Common myeloid progenitor, CD34-positive (primary cell): ENCODE measurements at regions not wholly inside any gene's neighbourhood (a gene's known extent, or its start where the extent isn't known, plus 50 kb on each side); places are given as distances from the start of the nearest gene placed in this dataset.

Experiments used
- CTCF ChIA-PET: fragments of 350-600 bp; sonication (Branson Sonifier 250); formaldehyde crosslinking; loops from one replicate; lab custom pipeline; 2021; ENCODE audit warnings: antibody characterized with exemption; lab: Charles Lee
- POLR2A ChIA-PET: fragments of 350-600 bp; sonication (Branson Sonifier 250); formaldehyde crosslinking; loops from one replicate; lab custom pipeline; 2021; ENCODE audit warnings: antibody characterized with exemption; lab: Charles Lee
- DNase-seq, 3 donors: peaks; one replicate each; pipeline versions ENCODE4 v3.0.0 to v3.0.0-alpha.2; 2013
- H3K27ac ChIP-seq, 2 experiments: 1 replicate in 1 of 2; 2 replicates in 1 of 2; pipeline ENCODE4 v1.7.0; 2013; ENCODE audit warnings: inconsistent platforms in 2 of 2, low read length in 2 of 2, mild to moderate bottlenecking in 2 of 2, low read depth in 1 of 2, moderate library complexity in 1 of 2; ENCODE audit not compliant: severe bottlenecking in 2 of 2, insufficient read depth in 1 of 2, poor library complexity in 1 of 2
- H3K27me3 ChIP-seq, 5 experiments: replicated peaks in 2 of 5; 1 replicate in 3 of 5; 2 replicates in 2 of 5; pipeline versions ENCODE4 v1.6.1 to v1.7.0; 2013; ENCODE audit warnings: low read length in 4 of 5, mild to moderate bottlenecking in 2 of 5, moderate library complexity in 2 of 5, inconsistent platforms in 1 of 5; ENCODE audit not compliant: insufficient read depth in 5 of 5, control insufficient read depth in 4 of 5
- H3K36me3 ChIP-seq, 4 experiments: 1 replicate in 2 of 4; 2 replicates in 2 of 4; pipeline versions ENCODE4 v1.6.1 to v1.7.0; 2013; ENCODE audit warnings: low read length in 3 of 4, control low read depth in 1 of 4, mild to moderate bottlenecking in 1 of 4; ENCODE audit not compliant: control insufficient read depth in 4 of 4, insufficient read depth in 4 of 4
- H3K4me1 ChIP-seq, 4 experiments: 1 replicate in 3 of 4; 2 replicates in 1 of 4; pipeline versions ENCODE4 v1.6.1 to v1.7.1; 2013; ENCODE audit warnings: low read length in 3 of 4, mild to moderate bottlenecking in 3 of 4, control low read depth in 1 of 4, inconsistent platforms in 1 of 4, moderate library complexity in 1 of 4; ENCODE audit not compliant: control insufficient read depth in 4 of 4, insufficient read depth in 4 of 4; ENCODE audit errors: control extremely low read depth in 1 of 4
- H3K4me3 ChIP-seq, 7 experiments: 1 replicate in 4 of 7; 2 replicates in 3 of 7; pipeline versions ENCODE4 v1.5.1 to v1.7.0; 2013; ENCODE audit warnings: mild to moderate bottlenecking in 7 of 7, low read length in 6 of 7, moderate library complexity in 6 of 7, inconsistent platforms in 2 of 7, low read depth in 2 of 7, control low read depth in 1 of 7; ENCODE audit not compliant: insufficient read depth in 4 of 7, control insufficient read depth in 1 of 7; ENCODE audit errors: extremely low read depth in 1 of 7
- H3K9me3 ChIP-seq, 5 experiments: 1 replicate in 4 of 5; 2 replicates in 1 of 5; pipeline versions ENCODE4 v1.6.1 to v1.7.1; 2013; ENCODE audit warnings: low read length in 4 of 5, mild to moderate bottlenecking in 2 of 5, inconsistent platforms in 1 of 5, low read depth in 1 of 5, moderate library complexity in 1 of 5; ENCODE audit not compliant: control insufficient read depth in 4 of 5, insufficient read depth in 2 of 5; ENCODE audit errors: control extremely low read depth in 1 of 5
- WGBS: methylation state at CpG from one replicate; pipeline ENCODE4 v1.1.5; 2013; ENCODE audit not compliant: insufficient coverage; 5-methylcytosine and 5-hydroxymethylcytosine counted together

- Histone ChIP-seq H3K27me3 (no peaks in the 10 kb centered on the region), H3K27ac (no peak overlapping the region), H3K36me3 (no peaks in the 10 kb centered on the region), H3K4me3 (no peak overlapping the region), H3K9me3 (no peaks in the 10 kb centered on the region), H3K4me1 (no peaks in the 10 kb centered on the region)
- POLR2A ChIA-PET: no interaction called here
- CTCF ChIA-PET: no interaction called here
- no CpG with 5 or more reads among the region's 3 CpGs for WGBS
- DNase-seq: no peak
Observed at GRCh38 chr6:122214605-122215318, 184.7 kb upstream of the HSF2 start.

DNA sequence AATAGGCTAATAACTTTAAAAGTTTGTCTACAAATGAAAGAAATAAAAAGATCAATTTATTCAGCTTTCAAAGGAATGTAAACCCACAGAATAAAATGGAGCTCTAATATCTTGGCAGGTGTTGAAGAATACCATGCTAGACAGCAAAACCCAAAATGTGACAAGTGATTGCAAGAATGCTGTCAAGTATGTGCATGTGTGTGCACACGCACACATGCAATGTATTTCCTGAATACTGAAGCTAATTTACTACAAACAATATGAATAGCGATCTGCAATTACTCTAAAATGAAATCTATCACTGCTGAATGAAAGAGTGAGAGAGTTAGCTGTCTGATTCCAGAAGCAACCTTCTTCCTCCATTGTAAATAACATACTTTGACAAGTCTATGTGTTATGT lies 179.2 kb upstream of the HSF2 start:
- POLR2A ChIA-PET: no interaction called here
- H3K9me3 ChIP-seq: no peaks in the 10 kb centered on the region
- CTCF ChIA-PET: no interaction called here
- H3K27ac ChIP-seq: no peak overlapping the region
- WGBS: no CpG with 5 or more reads among the region's 2 CpGs
- no peaks in the 10 kb centered on the region for H3K4me1 ChIP-seq
- H3K36me3 ChIP-seq: no peaks in the 10 kb centered on the region
- no peak overlapping the region for H3K4me3 ChIP-seq
- DNase-seq: no peak
- H3K27me3 ChIP-seq: no peaks in the 10 kb centered on the region

- DNase-seq: no peak
- Histone ChIP-seq H3K4me3 (no peak overlapping the region), H3K4me1 (no peaks in the 10 kb centered on the region), H3K36me3 (no peaks in the 10 kb centered on the region), H3K9me3 (no peaks in the 10 kb centered on the region), H3K27me3 (no peaks in the 10 kb centered on the region), H3K27ac (no peak overlapping the region)
- POLR2A ChIA-PET: no interaction called here
- 59% methylated on average over 3 of the region's 3 CpGs for WGBS
- CTCF ChIA-PET: no interaction called here
Observed at GRCh38 chr6:122222761-122223160, 176.7 kb upstream of the HSF2 start.

- ChIA-PET CTCF (no interaction called here), POLR2A (no interaction called here)
- DNase-seq: no peak
- Histone ChIP-seq H3K4me1 (no peaks in the 10 kb centered on the region), H3K36me3 (no peaks in the 10 kb centered on the region), H3K27me3 (no peaks in the 10 kb centered on the region), H3K27ac (no peak overlapping the region), H3K4me3 (no peak overlapping the region), H3K9me3 (no peaks in the 10 kb centered on the region)
- WGBS: no CpG with 5 or more reads among the region's 1 CpG
Observed at GRCh38 chr6:122223251-122223650, 176.2 kb upstream of the HSF2 start.

- Histone ChIP-seq H3K27me3 (no peaks in the 10 kb centered on the region), H3K4me1 (no peaks in the 10 kb centered on the region), H3K4me3 (no peak overlapping the region), H3K9me3 (peaks cover 0 to 10% (median 1%) of the 10 kb centered on the region in 5 experiments), H3K36me3 (no peaks in the 10 kb centered on the region), H3K27ac (no peak overlapping the region)
- CTCF ChIA-PET: no interaction called here
- DNase-seq: no peak
- POLR2A ChIA-PET: no interaction called here
Observed at GRCh38 chr6:122238861-122239260, 160.6 kb upstream of the HSF2 start.

- CTCF ChIA-PET: no interaction called here
- 92% methylated on average over 3 of the region's 5 CpGs for WGBS
- Histone ChIP-seq H3K4me1 (no peaks in the 10 kb centered on the region), H3K27me3 (no peaks in the 10 kb centered on the region), H3K36me3 (no peaks in the 10 kb centered on the region), H3K9me3 (peaks cover 0 to 15% (median 9%) of the 10 kb centered on the region in 5 experiments), H3K27ac (no peak overlapping the region), H3K4me3 (no peak overlapping the region)
- DNase-seq: no peak
- POLR2A ChIA-PET: no interaction called here
Observed at GRCh38 chr6:122246906-122247658, 152.4 kb upstream of the HSF2 start.

DNA sequence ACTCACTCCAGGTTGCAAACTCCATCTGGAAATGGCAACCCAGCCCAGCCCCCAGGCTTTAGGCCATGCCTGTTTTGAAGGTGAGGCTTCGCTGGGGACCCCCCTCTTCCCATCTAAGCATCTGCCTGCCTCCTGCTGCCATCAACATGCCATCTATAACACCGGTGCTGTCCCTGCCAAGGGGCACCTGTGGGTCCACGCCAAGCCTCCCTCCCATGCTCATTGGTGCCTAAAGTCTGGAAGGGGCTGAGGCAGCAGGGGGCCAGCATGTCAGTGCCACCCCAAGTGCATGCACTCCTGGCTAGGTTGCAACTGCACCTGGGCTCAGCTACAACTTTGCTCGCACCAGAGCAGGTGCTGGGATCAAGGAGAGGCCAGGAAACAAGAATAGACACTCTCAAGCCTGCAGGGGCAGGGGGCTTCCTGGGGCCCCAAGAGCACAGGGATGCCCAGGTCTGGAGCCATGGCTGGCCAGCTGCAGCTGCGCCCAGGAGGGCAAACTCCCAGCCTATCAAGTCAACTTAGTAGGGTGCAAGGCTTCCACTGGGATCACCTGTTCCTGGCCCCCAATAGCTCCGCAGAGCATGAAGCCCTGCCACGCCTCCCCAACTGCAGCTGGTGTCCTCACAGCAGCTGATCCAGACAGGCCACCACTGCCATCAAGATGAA lies 151.3 kb upstream of the HSF2 start:
- 93% methylated on average over 6 of the region's 7 CpGs for WGBS
- peaks cover 0 to 13% (median 5%) of the 10 kb centered on the region in 5 experiments for H3K9me3 ChIP-seq
- H3K27me3 ChIP-seq: no peaks in the 10 kb centered on the region
- H3K27ac ChIP-seq: no peak overlapping the region
- POLR2A ChIA-PET: no interaction called here
- CTCF ChIA-PET: no interaction called here
- H3K4me3 ChIP-seq: no peak overlapping the region
- H3K4me1 ChIP-seq: no peaks in the 10 kb centered on the region
- DNase-seq: no peak
- H3K36me3 ChIP-seq: no peaks in the 10 kb centered on the region
